VCaP (cell line): ENCODE measurements at regions not wholly inside any gene's neighbourhood (a gene's known extent, or its start where the extent isn't known, plus 50 kb on each side); places are given as distances from the start of the nearest gene placed in this dataset.

Experiments used
- H3K27ac ChIP-seq: fragments of 450-650 bp; 2 replicates; pipeline ENCODE4 v1.5.1; 2017
- TF ChIP-seq, protein P1 (sequence below): fragments of 450-650 bp; conservative IDR thresholded peaks from 2 replicates; pipeline ENCODE4 v1.5.1; 2017; ENCODE audit warnings: mild to moderate bottlenecking, moderate library complexity

DNA sequence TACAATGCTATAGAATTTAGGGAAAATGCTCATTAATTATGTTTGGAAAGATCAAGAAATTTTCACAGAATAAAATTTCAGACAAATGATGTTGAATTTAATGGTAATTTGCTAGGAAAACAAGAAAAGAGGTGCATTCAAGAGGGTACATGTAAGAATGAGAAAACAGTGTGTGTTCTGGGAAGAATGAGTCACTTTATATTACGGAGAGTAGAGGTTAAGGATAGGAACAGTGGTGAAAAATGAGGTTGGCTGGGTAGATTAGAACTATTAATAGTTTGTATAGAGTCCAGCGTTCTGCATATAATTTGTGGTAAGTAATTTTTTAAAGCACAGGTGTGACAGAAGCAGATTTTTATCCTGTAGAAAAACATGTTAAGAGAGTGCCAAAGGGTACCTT lies 336.7 kb upstream of the MBL2 start:
- no peak overlapping the region for H3K27ac ChIP-seq
- TF ChIP-seq, protein P1, sequence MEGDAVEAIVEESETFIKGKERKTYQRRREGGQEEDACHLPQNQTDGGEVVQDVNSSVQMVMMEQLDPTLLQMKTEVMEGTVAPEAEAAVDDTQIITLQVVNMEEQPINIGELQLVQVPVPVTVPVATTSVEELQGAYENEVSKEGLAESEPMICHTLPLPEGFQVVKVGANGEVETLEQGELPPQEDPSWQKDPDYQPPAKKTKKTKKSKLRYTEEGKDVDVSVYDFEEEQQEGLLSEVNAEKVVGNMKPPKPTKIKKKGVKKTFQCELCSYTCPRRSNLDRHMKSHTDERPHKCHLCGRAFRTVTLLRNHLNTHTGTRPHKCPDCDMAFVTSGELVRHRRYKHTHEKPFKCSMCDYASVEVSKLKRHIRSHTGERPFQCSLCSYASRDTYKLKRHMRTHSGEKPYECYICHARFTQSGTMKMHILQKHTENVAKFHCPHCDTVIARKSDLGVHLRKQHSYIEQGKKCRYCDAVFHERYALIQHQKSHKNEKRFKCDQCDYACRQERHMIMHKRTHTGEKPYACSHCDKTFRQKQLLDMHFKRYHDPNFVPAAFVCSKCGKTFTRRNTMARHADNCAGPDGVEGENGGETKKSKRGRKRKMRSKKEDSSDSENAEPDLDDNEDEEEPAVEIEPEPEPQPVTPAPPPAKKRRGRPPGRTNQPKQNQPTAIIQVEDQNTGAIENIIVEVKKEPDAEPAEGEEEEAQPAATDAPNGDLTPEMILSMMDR = no peak

DNA sequence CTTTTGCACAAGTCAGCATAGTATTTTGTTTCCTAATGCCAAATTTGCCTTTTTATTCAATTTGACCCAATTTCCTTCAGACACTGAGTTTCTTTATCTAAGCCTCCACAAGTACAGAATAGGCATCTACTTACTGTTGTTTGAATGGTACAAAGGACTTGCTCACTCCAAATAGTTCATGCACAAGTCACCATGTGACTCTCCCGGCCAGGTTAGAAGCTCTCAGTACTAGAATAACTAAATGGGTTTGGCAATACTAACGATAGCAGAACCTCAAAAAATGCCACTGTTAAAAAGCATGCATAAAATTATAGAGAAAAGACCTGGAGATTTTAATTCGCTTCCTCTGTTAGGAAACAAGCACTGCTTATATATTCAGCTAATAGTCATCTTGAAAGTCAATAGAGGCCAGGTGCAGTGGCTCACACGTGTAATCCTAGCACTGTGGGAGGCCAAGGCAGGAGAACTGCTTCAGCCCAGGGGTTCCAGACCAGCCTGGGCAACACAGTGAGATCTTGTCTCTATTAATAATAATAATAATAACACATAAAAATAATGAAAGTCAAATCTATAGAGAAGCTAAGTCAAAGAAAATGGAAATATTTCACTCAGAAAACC lies 335.8 kb upstream of the MBL2 start:
- H3K27ac ChIP-seq = no peak overlapping the region
- TF ChIP-seq, protein P1 = no peak

DNA sequence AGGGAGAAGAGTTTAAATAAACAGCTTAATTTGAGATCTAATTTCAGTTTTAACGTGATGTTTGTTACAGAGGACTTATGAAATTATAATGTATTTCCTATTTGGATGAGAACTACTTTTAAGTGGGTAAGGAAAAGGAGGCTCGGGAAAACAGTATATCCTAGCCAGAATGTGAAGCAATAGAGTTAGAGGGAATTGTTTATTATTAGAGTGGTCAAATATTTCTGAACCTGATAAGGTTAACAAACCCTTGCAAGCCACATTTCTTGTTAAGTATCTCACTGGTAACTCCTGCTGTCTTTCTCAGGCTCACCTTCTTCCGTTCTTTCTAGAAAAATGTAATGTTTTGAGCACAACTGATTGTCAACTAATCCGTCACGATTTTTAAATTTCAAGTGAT lies 335.1 kb upstream of the MBL2 start:
- no peak overlapping the region for H3K27ac ChIP-seq
- TF ChIP-seq, protein P1 = no peak

DNA sequence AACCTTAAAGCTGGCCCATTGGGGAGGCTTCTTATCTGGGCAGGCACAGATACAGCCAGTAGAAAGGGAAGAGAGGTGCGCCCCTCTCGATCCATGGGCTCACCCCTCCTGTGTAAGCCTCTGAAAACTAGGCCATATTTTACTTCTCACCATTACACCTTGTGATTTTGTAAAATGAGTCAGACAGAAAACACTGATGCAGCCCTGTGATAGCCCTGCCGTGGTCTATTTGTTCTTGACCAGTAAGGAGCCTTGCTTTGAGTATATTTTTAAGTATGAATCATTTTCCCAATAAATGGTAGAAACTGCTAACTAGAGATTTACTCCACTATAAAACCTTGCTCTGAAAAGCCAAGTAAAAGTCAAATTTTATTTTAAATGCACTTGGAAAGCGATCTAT lies 329.8 kb upstream of the MBL2 start:
- TF ChIP-seq, protein P1 = no peak
- H3K27ac ChIP-seq = no peak overlapping the region

DNA sequence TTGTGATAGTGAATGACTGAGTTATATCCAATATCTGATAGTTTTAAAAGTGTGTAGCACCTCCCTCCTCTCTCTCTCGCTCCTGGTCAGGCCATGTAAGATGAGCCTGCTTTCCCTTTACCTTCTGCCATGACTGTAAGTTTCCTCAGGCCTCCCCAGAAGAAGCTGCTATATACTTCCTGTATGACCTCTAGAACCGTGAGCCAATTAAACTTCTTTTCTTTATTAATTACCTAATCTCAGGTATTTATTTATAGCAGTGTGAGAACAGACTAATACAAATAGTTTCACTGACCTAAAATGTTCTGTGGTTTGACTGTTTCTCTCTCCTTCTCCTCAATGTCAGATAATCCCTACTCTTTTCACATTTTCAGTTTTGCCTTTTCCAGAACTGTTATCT lies 321.3 kb upstream of the MBL2 start:
- H3K27ac ChIP-seq = no peak overlapping the region
- TF ChIP-seq, protein P1 = no peak

DNA sequence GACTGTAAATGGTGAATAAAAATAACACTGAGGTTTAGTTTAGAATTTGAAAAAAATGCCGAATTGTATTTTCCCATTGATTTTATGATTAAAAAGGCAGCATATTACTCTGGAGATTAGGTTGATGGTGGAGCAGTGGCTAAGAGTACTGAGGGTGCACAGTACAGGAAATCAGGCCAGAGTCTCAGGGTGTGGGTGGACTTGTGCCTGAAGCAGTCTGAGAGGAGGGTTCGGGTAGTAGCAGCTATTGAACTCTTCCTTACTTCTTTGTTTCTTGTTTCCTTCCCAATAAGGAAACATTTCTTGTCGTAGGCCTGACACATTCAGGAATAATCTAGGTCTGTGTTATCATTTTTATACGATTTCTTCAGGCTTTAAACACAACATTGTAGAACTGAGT lies 319.0 kb upstream of the MBL2 start:
- H3K27ac ChIP-seq = no peak overlapping the region
- TF ChIP-seq, protein P1 = no peak

DNA sequence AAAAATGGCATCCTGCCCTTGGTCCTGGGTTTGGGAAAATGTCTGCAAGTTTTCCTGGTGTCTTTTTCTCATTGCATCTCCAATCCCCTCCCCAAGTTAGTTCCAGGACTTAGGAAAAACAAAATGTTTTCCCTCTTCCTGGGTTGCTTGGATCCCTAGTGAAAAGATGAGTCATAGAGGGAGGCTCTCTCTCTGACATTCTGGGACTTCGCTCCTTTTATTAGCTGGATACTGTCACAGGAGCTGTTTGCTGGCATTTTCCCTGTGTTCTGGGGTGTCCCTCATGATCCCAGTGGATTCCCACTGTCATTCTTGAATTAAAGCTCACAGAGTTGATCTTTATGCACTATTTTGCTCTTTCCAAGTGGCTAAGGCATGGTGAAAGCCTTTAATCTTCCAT lies 316.4 kb upstream of the MBL2 start:
- TF ChIP-seq, protein P1 = no peak
- H3K27ac ChIP-seq = no peak overlapping the region
